Ishikawa (cell line): ENCODE measurements at regions not wholly inside any gene's neighbourhood (a gene's known extent, or its start where the extent isn't known, plus 50 kb on each side); places are given as distances from the start of the nearest gene placed in this dataset.

Experiments used
- CEBPB ChIP-seq: IDR thresholded peaks from 2 replicates; pipeline ENCODE4 v1.6.1; 2012
- CREB1 ChIP-seq: IDR thresholded peaks from 2 replicates; pipeline ENCODE4 v1.6.1; 2012; ENCODE audit warnings: low read depth
- EP300 ChIP-seq: IDR thresholded peaks from 2 replicates; pipeline ENCODE4 v1.6.1; 2012; ENCODE audit warnings: borderline replicate concordance
- FOXM1 ChIP-seq: IDR thresholded peaks from 2 replicates; pipeline ENCODE4 v1.6.1; 2012; ENCODE audit warnings: low read depth, borderline replicate concordance
- RAD21 ChIP-seq: IDR thresholded peaks from 2 replicates; pipeline ENCODE4 v1.6.1; 2012; ENCODE audit warnings: low read depth
- TAF1 ChIP-seq: IDR thresholded peaks from 2 replicates; pipeline ENCODE4 v1.6.1; 2012; ENCODE audit warnings: low read depth, mild to moderate bottlenecking
- TEAD4 ChIP-seq: IDR thresholded peaks from 2 replicates; pipeline ENCODE4 v1.6.1; 2012
- YY1 ChIP-seq: IDR thresholded peaks from 2 replicates; pipeline ENCODE4 v1.6.1; 2012; ENCODE audit warnings: low read depth
- ZBTB7A ChIP-seq: IDR thresholded peaks from 2 replicates; pipeline ENCODE4 v1.6.1; 2012; ENCODE audit warnings: low read depth
- TF ChIP-seq, protein P1 (sequence below): IDR thresholded peaks from 2 replicates; pipeline ENCODE4 v1.6.1; 2012
- TF ChIP-seq, protein P2 (sequence below): IDR thresholded peaks from 2 replicates; pipeline ENCODE4 v1.6.1; 2012; ENCODE audit warnings: low read depth, mild to moderate bottlenecking

DNA sequence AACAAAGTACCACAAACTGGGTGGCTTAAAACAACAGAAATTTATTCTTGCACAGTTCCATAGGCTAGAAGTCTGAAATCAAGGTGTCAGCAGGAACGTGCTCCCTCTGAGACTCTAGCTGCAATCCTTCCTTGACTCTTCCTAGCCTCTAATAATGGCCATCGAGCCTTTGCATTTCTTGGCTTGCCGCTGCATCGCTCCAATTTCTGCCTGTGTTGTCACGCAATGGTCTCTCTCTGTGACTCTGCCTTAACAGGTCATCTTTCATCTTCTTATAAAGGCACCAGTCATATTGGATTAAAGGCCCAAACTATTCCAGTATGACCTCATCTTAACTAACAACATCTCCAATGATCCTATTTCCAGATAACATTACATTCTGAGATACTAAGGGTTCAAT is 61.0 kb upstream of the FNDC3B start:
- TF ChIP-seq ZBTB7A = no peak
- TF ChIP-seq, protein P1, sequence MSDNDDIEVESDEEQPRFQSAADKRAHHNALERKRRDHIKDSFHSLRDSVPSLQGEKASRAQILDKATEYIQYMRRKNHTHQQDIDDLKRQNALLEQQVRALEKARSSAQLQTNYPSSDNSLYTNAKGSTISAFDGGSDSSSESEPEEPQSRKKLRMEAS = no peak
- TF ChIP-seq YY1 = no peak
- no peak for TF ChIP-seq FOXM1
- no peak for TF ChIP-seq EP300
- no peak for TF ChIP-seq TEAD4
- no peak for TF ChIP-seq RAD21
- TF ChIP-seq TAF1 = no peak
- TF ChIP-seq, protein P2, sequence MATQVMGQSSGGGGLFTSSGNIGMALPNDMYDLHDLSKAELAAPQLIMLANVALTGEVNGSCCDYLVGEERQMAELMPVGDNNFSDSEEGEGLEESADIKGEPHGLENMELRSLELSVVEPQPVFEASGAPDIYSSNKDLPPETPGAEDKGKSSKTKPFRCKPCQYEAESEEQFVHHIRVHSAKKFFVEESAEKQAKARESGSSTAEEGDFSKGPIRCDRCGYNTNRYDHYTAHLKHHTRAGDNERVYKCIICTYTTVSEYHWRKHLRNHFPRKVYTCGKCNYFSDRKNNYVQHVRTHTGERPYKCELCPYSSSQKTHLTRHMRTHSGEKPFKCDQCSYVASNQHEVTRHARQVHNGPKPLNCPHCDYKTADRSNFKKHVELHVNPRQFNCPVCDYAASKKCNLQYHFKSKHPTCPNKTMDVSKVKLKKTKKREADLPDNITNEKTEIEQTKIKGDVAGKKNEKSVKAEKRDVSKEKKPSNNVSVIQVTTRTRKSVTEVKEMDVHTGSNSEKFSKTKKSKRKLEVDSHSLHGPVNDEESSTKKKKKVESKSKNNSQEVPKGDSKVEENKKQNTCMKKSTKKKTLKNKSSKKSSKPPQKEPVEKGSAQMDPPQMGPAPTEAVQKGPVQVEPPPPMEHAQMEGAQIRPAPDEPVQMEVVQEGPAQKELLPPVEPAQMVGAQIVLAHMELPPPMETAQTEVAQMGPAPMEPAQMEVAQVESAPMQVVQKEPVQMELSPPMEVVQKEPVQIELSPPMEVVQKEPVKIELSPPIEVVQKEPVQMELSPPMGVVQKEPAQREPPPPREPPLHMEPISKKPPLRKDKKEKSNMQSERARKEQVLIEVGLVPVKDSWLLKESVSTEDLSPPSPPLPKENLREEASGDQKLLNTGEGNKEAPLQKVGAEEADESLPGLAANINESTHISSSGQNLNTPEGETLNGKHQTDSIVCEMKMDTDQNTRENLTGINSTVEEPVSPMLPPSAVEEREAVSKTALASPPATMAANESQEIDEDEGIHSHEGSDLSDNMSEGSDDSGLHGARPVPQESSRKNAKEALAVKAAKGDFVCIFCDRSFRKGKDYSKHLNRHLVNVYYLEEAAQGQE = no peak
- TF ChIP-seq CEBPB = no peak
- TF ChIP-seq CREB1 = no peak
